ENCODE measurements at regions not wholly inside any gene's neighbourhood (a gene's known extent, or its start where the extent isn't known, plus 50 kb on each side); places are given as distances from the start of the nearest gene placed in this dataset.

- no peak for DNase-seq
Observed at GRCh38 chr18:27750923-27751322, 426.0 kb downstream of the CDH2 start.

GRCh38 chr18:27750014-27750413, 426.9 kb downstream of the CDH2 start:
- DNase-seq: peak; percentile 67 to 68

- no peak for DNase-seq
Observed at GRCh38 chr18:27749194-27749593, 427.7 kb downstream of the CDH2 start.

DNA sequence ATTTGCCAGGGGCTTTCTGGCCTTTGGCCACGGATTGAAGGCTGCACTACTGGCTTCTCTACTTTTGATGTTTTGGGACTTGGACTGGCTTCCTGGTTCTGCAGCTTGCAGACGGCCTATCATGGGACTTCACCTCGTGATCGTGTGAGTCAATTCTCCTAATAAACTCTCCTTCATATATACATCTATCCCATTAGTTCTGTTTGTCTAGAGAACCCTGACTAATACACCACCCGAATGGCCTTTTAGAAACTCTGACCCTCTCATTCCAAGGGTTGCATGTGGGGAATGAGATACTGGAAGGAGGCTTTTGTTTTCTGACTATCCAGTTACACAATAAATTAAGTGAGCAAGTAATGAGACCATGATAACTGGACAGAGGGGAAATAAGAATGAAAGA, 430.7 kb downstream of the CDH2 start:
- DNase-seq: no peak

DNA sequence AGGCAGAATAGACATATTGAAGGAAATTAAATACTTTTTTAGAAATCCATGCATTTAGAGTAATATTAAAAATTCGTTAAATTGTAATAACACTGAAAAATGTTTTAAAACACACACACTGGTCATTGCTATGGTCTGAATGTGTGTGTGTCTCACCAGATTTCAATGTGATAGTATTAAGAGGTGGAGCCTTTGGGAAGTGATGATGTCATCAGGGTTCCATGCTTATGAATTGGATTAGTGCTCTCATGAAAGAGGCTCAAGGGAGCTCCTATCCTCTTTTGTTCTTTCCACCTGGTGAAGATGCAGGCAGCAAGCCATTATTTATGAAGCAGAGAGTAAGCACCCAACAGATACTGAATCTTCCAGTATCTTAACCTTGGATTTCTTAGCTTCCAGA, 441.8 kb downstream of the CDH2 start:
- DNase-seq: no peak

DNA sequence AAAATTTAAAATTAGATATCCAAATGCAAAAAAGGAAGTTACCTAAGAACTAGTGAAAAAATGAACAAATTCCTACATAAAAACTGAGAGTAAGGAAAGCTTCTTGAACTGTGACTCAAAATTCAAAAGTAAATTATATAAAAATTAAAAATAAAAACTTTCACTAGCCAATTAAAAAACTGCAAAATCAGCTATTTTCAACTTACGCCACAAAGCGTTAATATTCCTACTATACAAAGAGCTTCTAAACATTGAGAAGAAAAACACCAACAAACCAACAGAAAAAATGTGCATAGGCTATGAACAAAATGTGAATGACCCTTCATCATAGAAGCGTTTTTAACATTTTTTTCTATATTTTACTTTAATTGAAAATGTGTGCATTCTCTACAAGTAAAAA, 445.7 kb downstream of the CDH2 start:
- no peak for DNase-seq

- DNase-seq: no peak
Observed at GRCh38 chr18:27728659-27729058, 448.3 kb downstream of the CDH2 start.

GRCh38 chr18:27724362-27724761, 452.6 kb downstream of the CDH2 start:
- no peak for DNase-seq

GRCh38 chr18:27723168-27723567, 453.8 kb downstream of the CDH2 start:
- DNase-seq: no peak

GRCh38 chr18:27719680-27720079, 457.2 kb downstream of the CDH2 start:
- DNase-seq: no peak

DNA sequence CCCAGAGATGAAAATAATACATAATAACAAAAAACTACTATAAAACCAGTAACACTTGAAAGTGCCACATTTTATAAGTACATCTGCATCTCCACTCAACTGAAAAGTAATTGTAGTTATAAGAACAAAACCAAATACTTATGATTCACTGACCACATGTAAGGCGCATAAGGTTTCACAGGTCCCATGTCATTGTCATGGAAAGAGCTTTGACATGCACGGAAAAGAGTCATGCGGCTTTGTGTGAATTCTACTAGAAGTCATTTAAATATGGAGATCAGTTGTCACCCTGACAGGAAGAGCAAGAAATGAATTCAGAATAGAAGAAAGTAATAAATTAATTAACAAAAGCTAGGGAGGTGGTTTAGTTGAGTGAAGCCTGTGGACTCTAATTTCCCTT, 459.1 kb downstream of the CDH2 start:
- no peak for DNase-seq

- no peak for DNase-seq
Observed at GRCh38 chr18:27717250-27717649, 459.7 kb downstream of the CDH2 start.

DNA sequence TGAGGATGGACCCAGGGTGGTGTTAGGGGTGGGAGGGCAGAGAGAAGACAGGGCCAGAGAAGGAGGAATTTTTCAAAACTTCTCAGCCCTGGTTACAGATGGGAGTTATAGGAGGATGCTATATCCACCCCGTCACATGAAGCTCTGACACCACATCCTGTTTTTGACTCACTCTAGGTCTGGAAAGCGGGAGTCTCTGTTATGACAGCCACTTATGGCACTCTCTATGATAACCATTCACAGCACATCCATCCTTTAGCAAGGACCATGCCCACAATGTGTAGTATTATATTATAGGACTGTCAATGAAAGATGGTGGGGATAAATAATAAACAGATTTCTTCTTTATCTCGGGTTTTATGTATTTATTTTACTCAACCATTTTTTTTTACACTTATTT, 461.2 kb downstream of the CDH2 start:
- no peak for DNase-seq

- DNase-seq: no peak
Observed at GRCh38 chr18:27713738-27714095, 463.2 kb downstream of the CDH2 start.

DNA sequence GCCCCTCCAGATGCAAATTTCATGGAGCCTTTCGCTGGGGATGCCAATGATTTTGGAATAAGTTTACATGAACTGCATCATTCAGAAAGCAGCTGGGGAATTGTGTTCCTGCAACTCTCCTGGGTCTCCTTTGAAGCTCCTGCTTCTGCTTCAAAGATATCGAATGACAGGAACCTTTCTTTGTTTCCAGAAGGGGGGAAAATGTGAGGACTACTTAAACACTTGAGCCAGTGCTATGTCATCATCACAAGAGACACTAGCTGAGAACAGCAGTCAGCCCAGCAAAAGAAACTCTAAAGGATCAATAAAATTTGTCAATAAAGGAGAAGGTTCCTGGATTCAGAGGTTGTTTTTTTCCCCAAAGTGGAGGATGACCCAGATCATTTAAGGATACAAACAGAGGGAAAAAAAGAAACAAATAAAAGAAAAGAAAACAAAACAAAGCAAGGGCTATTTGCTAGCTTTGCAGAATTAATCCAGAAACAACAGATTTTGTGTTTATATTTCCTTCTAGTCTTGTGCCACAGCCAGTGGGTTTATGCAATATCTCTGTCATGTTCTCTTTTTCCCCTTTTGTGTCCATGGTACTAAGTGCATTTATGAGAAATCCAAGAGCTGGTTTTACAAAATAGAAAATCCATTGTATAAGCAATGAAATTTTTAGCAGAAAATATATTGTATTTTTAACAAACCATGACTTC, 463.7 kb downstream of the CDH2 start:
- DNase-seq: no peak

DNA sequence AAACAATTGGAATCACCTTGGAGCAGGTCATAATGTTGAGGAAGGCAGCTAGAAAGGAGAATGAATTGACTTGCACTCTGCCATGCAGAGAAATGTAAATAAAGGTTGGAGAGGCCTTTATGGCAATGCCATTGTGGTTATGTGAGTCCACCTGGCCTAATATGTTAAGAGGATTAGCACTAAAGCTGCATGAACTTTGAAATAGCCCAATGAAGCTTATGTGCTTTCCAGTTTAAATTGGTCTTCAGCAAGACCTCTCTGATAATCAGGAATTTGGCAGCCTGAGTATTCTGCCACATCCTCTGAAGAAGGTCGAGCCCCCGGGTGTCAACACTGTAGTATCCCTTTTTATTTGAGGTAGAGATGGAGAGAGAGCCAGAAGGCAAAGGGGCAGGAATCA, 464.9 kb downstream of the CDH2 start:
- DNase-seq: no peak

GRCh38 chr18:27711382-27711781, 465.5 kb downstream of the CDH2 start:
- DNase-seq: no peak

- no peak for DNase-seq
Observed at GRCh38 chr18:27709344-27709743, 467.6 kb downstream of the CDH2 start.

DNA sequence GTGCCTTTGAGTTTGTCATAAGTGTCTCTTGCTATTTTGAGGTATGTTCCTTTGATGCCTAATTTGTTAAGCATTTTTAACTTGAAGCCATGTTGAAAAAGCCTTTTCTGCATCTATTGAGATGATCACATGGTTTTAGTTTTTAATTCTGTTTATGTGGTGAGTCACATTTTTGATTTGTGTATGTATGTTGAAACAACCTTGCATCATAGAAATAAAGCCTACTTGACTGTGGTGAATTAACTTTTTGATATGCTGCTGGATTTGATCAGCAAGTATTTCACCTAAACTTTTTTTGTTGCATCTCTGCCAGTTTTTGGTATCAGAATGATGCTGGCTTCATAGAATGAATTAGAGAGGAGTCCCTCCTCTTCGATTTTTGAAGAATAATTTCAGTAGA, 469.7 kb downstream of the CDH2 start:
- DNase-seq: no peak

DNA sequence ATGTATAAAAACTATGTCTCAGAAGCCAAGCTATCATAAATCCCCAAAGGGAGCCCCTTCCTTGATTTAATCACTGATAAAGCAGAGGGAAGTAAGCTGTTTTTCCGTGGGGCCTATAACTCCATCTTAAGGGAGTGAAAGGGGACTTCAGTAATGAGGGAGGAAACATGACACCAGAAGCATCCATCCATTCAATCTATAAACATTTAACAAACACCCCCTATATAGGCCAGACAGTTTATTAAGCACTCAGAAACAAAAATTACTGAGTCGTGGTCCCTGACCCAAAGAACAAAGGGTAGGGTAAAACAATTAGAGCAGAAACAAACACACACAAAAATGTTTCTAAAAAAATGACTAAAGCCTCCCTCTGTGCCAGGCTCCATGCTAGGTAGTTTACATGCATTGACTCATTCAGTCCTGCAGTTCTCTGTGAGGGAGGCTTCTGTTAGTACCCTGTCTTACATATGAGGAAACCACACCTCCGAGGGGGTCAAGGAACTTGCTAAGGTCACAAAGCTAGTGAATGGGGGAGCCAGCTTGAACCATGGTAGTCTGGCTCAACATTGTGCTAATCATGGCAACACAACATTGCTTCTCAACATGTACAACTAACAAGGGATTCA, 472.1 kb downstream of the CDH2 start:
- no peak for DNase-seq

DNA sequence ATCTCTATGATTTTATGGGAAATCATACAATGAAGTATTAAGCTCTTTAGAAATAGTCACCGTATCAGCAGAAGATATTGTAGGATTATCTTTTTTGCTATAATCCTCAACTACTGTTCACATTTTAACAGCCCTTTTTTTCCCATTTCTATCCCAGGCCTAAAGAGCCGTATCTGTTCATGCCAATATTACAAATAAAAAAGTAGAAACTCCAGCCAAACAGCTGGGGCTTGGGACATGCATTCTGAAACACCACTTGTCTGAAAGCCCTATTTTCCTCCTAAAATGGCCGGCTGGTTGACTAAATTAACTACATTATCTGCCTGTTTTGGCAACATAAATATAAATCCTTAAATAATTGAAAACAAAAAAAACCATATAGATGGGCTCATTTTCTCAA, 477.8 kb downstream of the CDH2 start:
- DNase-seq: no peak

DNA sequence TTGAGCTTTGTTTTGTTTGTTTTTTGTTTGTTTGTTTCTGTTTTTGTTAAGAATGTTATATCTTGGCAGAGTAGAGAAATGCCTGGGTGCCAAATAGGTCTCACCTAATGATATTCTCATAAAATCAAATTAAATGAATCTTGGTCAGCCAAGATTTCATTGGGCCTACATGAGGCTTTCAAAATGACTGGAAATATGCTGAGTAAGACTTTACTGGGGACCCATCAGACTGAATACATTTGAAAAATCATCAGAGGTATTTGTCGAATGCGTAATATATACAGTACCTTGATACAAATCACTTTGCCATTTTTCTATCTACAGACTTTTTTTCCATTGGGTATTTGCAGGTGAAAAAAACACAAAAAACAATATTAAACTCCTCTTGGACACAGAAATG, 480.8 kb downstream of the CDH2 start:
- DNase-seq: no peak

- no peak for DNase-seq
Observed at GRCh38 chr18:27695503-27695902, 481.4 kb downstream of the CDH2 start.

DNA sequence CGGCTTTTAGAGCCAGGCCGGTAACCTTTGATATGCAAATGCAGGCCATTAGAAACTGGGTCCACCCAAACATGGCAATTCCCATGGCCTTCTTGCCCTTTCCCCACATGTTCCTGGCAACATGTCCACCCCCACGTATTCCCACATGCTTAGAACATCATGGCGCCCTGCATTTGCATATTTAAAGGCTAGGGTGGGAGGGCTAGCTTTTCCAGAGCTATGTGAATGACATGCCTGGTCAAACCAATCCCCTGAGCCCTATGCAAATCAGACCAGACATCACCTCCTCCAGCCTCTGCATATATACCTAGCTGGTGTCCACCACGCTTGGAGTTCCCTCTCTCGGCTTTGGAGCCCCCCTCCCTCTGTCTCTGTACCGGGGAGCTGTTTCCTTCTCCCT, 481.9 kb downstream of the CDH2 start:
- no peak for DNase-seq

DNA sequence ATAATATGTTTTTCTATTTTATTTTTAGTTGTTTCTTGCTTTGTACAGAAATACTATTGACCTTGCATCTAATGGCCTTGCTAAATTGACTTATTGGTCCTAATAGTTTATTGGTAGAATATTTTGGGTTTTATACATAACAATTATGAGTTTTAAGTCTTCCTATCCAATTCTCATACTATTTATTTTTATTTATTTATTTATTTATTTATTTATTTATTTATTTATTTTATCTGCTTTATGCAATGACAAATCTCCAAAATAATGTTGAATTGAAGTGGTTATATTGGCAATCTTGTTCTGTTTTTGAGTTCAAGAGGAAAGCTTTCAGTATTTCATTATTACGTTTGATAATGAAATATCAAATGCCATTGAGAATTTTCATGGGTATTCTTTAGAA, 488.3 kb downstream of the CDH2 start:
- DNase-seq: no peak

Measured in Kasumi-1 (cell line).